ENCODE measurements at regions not wholly inside any gene's neighbourhood (a gene's known extent, or its start where the extent isn't known, plus 50 kb on each side); places are given as distances from the start of the nearest gene placed in this dataset.

DNA sequence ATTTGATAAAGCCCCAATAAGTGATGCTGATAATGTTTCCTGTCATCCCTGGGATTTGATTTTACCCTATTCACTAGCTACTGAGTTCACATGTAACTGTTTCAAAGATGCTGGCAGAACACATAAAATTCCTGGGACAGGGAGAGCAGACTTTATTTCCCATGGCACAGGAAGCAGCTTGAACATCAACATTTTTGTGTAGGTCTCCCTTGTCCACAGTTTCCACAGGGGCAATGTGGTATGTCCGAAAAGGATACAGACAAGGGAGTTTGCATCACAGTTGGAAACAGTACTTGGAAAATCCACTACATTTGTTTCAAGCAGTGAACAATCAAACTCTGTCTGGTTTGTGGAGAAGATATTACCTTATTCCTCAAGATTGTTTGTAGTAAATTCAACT is 129.2 kb upstream of the KLHL4 start:
- TF ChIP-seq, protein P1, sequence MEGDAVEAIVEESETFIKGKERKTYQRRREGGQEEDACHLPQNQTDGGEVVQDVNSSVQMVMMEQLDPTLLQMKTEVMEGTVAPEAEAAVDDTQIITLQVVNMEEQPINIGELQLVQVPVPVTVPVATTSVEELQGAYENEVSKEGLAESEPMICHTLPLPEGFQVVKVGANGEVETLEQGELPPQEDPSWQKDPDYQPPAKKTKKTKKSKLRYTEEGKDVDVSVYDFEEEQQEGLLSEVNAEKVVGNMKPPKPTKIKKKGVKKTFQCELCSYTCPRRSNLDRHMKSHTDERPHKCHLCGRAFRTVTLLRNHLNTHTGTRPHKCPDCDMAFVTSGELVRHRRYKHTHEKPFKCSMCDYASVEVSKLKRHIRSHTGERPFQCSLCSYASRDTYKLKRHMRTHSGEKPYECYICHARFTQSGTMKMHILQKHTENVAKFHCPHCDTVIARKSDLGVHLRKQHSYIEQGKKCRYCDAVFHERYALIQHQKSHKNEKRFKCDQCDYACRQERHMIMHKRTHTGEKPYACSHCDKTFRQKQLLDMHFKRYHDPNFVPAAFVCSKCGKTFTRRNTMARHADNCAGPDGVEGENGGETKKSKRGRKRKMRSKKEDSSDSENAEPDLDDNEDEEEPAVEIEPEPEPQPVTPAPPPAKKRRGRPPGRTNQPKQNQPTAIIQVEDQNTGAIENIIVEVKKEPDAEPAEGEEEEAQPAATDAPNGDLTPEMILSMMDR (IDR thresholded peaks at IDR 0.05), result no peak
- TF ChIP-seq EP300 (IDR thresholded peaks at IDR 0.05; ENCODE audit: low read depth) (no peak), POLR2AphosphoS5 (IDR thresholded peaks at IDR 0.05) (no peak)

Data from transverse colon (tissue), 4 donors.